ENCODE measurements at regions not wholly inside any gene's neighbourhood (a gene's known extent, or its start where the extent isn't known, plus 50 kb on each side); places are given as distances from the start of the nearest gene placed in this dataset.

DNA sequence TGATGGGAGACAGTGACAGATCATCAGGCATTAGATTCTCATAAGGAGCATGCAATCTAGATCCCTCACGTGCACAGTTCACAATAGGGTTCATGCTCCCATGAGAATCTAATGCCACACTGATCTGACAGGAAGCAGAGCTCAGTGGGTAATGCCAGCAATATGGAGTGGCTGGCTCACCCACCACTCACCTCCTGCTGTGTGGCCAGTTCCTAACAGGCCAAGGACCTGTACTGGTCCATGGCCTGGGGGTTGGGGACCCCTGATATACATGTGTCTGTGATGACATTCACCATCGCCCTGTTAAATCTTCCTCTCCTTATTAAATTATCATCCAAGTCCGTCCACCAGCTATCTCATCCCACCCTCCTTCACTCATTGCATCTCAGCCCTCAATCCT lies 118.4 kb downstream of the TEX36 start:
- Histone ChIP-seq H3K27ac (ENCODE audit: low read depth, low read length) (no peak overlapping the region), H3K4me3 (ENCODE audit: low read length) (no peak overlapping the region), H3K27me3 (ENCODE audit: control insufficient read depth in 2 of 2, insufficient read depth in 2 of 2, low read length in 2 of 2) (no peaks in the 10 kb centered on the region), H3K4me1 (ENCODE audit: control insufficient read depth in 2 of 2, insufficient read depth in 2 of 2, low read length in 2 of 2) (no peaks in the 10 kb centered on the region), H3K36me3 (ENCODE audit: control insufficient read depth in 2 of 3, insufficient read depth in 3 of 3, low read length in 3 of 3) (no peaks in the 10 kb centered on the region), H3K9me3 (ENCODE audit: control insufficient read depth in 2 of 3, low read length in 3 of 3) (no peaks in the 10 kb centered on the region)
- ChIA-PET CTCF (no interaction called here), POLR2A (no interaction called here)
- ATAC-seq (no peak), DNase-seq (no peak)
- H3K9me3 Mint-ChIP-seq, result peaks cover 0 to 13% (median 3%) of the 10 kb centered on the region in 11 donors
- no peak overlapping the region for H3K27ac Mint-ChIP-seq
- H3K36me3 Mint-ChIP-seq, result no peaks in the 10 kb centered on the region
- no peaks in the 10 kb centered on the region for H3K4me1 Mint-ChIP-seq
- no peak overlapping the region for H3K4me3 Mint-ChIP-seq
- H3K27me3 Mint-ChIP-seq, result peaks cover 4 to 39% (median 14%) of the 10 kb centered on the region in 5 donors
- intact Hi-C loops (cut with micrococcal nuclease), result no loop called here

- H3K9me3 Mint-ChIP-seq, result peaks cover 0 to 8% (median 3%) of the 10 kb centered on the region in 11 donors
- POLR2A ChIA-PET, result no interaction called here
Measured at GRCh38 chr10:125562737-125563136, 120.2 kb downstream of the TEX36 start.

DNA sequence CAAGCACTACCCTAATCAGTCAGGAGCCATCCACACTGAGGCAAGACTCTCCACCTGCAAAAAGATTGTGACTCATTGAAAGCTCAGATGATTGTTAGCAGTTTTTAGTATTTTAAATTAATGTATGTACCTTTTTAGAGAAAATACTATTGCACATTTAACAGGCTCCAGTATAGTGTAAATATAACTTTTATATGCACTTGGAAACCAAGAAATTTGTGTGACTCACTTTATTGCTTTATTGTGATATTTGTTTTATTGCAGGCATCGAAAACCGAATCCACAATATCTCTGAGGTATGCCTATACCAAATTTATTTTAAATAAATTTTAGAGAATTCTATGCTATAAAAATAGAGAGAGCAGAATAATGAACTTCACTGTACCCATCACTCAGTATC lies 122.0 kb downstream of the TEX36 start:
- no peaks in the 10 kb centered on the region for H3K9me3 ChIP-seq (ENCODE audit: control insufficient read depth in 2 of 3, low read length in 3 of 3)
- H3K27ac Mint-ChIP-seq, result no peak overlapping the region
- H3K9me3 Mint-ChIP-seq, result peaks cover 0 to 3% (median 0%) of the 10 kb centered on the region in 11 donors
- ChIA-PET POLR2A (no interaction called here), CTCF (no interaction called here)
- DNase-seq (no peak), ATAC-seq (no peak)
- intact Hi-C loops (cut with micrococcal nuclease), result no loop called here
- H3K4me3 ChIP-seq (ENCODE audit: low read length), result no peak overlapping the region
- no peaks in the 10 kb centered on the region for H3K4me1 ChIP-seq (ENCODE audit: control insufficient read depth in 2 of 2, insufficient read depth in 2 of 2, low read length in 2 of 2)
- no peaks in the 10 kb centered on the region for H3K27me3 ChIP-seq (ENCODE audit: control insufficient read depth in 2 of 2, insufficient read depth in 2 of 2, low read length in 2 of 2)
- no peak overlapping the region for H3K27ac ChIP-seq (ENCODE audit: low read depth, low read length)
- H3K36me3 Mint-ChIP-seq, result no peaks in the 10 kb centered on the region
- H3K4me3 Mint-ChIP-seq, result no peak overlapping the region
- H3K36me3 ChIP-seq (ENCODE audit: control insufficient read depth in 2 of 3, insufficient read depth in 3 of 3, low read length in 3 of 3), result no peaks in the 10 kb centered on the region
- H3K4me1 Mint-ChIP-seq, result peaks cover 0 to 5% (median 0%) of the 10 kb centered on the region in 7 donors
- H3K27me3 Mint-ChIP-seq, result peaks cover 4 to 22% (median 10%) of the 10 kb centered on the region in 5 donors

More at GRCh38 chr10:125562737-125563136, 120.2 kb downstream of the TEX36 start:
- DNase-seq (no peak), ATAC-seq (no peak)
- H3K9me3 ChIP-seq (ENCODE audit: control insufficient read depth in 2 of 3, low read length in 3 of 3), result no peaks in the 10 kb centered on the region
- no peaks in the 10 kb centered on the region for H3K27me3 ChIP-seq (ENCODE audit: control insufficient read depth in 2 of 2, insufficient read depth in 2 of 2, low read length in 2 of 2)
- H3K27me3 Mint-ChIP-seq, result peaks cover 4 to 33% (median 11%) of the 10 kb centered on the region in 5 donors
- H3K27ac Mint-ChIP-seq, result no peak overlapping the region
- intact Hi-C loops (cut with micrococcal nuclease), result no loop called here
- H3K36me3 ChIP-seq (ENCODE audit: control insufficient read depth in 2 of 3, insufficient read depth in 3 of 3, low read length in 3 of 3), result no peaks in the 10 kb centered on the region
- no peaks in the 10 kb centered on the region for H3K36me3 Mint-ChIP-seq
- peaks cover 0 to 5% (median 0%) of the 10 kb centered on the region in 7 donors for H3K4me1 Mint-ChIP-seq
- CTCF ChIA-PET, result no interaction called here
- H3K4me1 ChIP-seq (ENCODE audit: control insufficient read depth in 2 of 2, insufficient read depth in 2 of 2, low read length in 2 of 2), result no peaks in the 10 kb centered on the region
- H3K4me3 ChIP-seq (ENCODE audit: low read length), result no peak overlapping the region
- no peak overlapping the region for H3K4me3 Mint-ChIP-seq
- no peak overlapping the region for H3K27ac ChIP-seq (ENCODE audit: low read depth, low read length)

DNA sequence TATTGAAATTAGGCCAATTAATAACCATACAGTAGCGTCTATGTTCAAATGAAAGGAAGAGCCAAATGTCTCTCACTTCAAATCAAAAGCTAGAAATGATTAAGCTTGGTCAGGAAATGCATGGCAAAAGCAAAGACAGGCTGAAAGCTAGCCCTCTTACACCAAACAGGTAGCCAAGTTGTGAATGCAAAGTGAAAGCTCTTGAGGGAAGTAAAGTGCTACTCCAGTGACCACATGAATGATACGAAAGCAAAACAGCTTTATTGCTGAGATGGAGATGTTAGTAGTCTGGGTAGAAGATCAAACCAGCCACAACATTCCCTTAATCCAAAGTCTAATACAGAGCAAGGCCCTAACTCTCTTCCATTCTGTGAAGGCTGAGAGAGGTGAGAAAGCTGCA lies 123.8 kb downstream of the TEX36 start:
- intact Hi-C loops (cut with micrococcal nuclease), result no loop called here
- CTCF ChIA-PET, result no interaction called here
- Histone ChIP-seq H3K36me3 (ENCODE audit: control insufficient read depth in 2 of 3, insufficient read depth in 3 of 3, low read length in 3 of 3) (no peaks in the 10 kb centered on the region), H3K9me3 (ENCODE audit: control insufficient read depth in 2 of 3, low read length in 3 of 3) (no peaks in the 10 kb centered on the region), H3K27me3 (ENCODE audit: control insufficient read depth in 2 of 2, insufficient read depth in 2 of 2, low read length in 2 of 2) (no peaks in the 10 kb centered on the region), H3K4me1 (ENCODE audit: control insufficient read depth in 2 of 2, insufficient read depth in 2 of 2, low read length in 2 of 2) (no peaks in the 10 kb centered on the region), H3K4me3 (ENCODE audit: low read length) (no peak overlapping the region), H3K27ac (ENCODE audit: low read depth, low read length) (no peak overlapping the region)
- Mint-ChIP-seq H3K9me3 (peaks cover 0 to 8% (median 0%) of the 10 kb centered on the region in 11 donors), H3K27ac (no peak overlapping the region), H3K36me3 (no peaks in the 10 kb centered on the region), H3K4me3 (no peak overlapping the region), H3K4me1 (peaks cover 0 to 5% (median 0%) of the 10 kb centered on the region in 7 donors), H3K27me3 (peaks cover 4 to 26% (median 19%) of the 10 kb centered on the region in 5 donors)
- ATAC-seq (no peak), DNase-seq (no peak)
- POLR2A ChIA-PET, result no interaction called here

DNA sequence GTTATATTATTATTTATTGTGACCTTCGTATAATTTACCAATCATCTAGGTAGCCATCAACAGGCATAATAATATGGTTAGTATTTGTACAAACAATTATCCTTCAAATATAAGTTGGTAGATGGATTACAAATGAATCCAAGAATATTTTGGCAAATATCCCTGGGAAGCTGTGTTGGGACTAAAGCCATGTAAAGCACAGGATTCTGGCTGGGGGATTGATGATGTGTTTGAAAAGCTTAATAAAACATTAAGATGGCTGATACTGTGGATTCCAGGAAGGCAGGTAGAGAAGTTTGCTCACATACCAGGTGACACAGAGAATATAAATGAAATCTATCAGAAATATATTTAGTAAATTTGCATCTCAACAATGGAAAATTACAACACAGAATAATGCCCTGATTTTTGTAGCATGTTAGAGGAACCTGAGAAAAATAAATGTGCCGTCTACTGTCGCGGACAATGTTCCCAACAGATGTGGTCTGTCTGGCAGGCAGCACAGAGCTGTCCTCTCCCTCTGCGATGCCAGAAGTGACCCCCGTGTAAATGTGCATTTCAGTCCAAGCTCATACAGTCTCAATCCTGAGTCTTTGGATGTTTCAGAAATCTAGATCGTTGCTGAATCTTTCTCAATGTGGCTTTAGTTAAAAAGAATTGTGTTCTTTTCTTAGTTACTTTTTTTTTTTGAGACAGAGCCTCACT lies 125.0 kb downstream of the TEX36 start:
- CTCF ChIA-PET, result no interaction called here

GRCh38 chr10:125557311-125557710 lies 125.7 kb downstream of the TEX36 start:
- no peak overlapping the region for H3K27ac ChIP-seq (ENCODE audit: low read depth, low read length)
- H3K9me3 ChIP-seq (ENCODE audit: control insufficient read depth in 2 of 3, low read length in 3 of 3), result peaks cover 0 to 6% (median 0%) of the 10 kb centered on the region in 3 experiments
- H3K27ac Mint-ChIP-seq, result no peak overlapping the region
- no peaks in the 10 kb centered on the region for H3K36me3 ChIP-seq (ENCODE audit: control insufficient read depth in 2 of 3, insufficient read depth in 3 of 3, low read length in 3 of 3)
- intact Hi-C loops (cut with micrococcal nuclease), result no loop called here
- no peak overlapping the region for H3K4me3 ChIP-seq (ENCODE audit: low read length)
- H3K27me3 ChIP-seq (ENCODE audit: control insufficient read depth in 2 of 2, insufficient read depth in 2 of 2, low read length in 2 of 2), result no peaks in the 10 kb centered on the region
- no peak overlapping the region for H3K4me3 Mint-ChIP-seq
- POLR2A ChIA-PET, result no interaction called here
- H3K9me3 Mint-ChIP-seq, result peaks cover 0 to 11% (median 0%) of the 10 kb centered on the region in 11 donors
- DNase-seq (no peak), ATAC-seq (no peak)
- CTCF ChIA-PET, result no interaction called here
- H3K36me3 Mint-ChIP-seq, result no peaks in the 10 kb centered on the region
- H3K4me1 Mint-ChIP-seq, result peaks cover 0 to 5% (median 0%) of the 10 kb centered on the region in 7 donors
- peaks cover 4 to 26% (median 20%) of the 10 kb centered on the region in 5 donors for H3K27me3 Mint-ChIP-seq
- H3K4me1 ChIP-seq (ENCODE audit: control insufficient read depth in 2 of 2, insufficient read depth in 2 of 2, low read length in 2 of 2), result no peaks in the 10 kb centered on the region

More for the DNA sequence above, 125.0 kb downstream of the TEX36 start:
- Mint-ChIP-seq H3K4me3 (no peak overlapping the region), H3K4me1 (peaks cover 0 to 5% (median 0%) of the 10 kb centered on the region in 7 donors), H3K27me3 (peaks cover 4 to 26% (median 20%) of the 10 kb centered on the region in 5 donors), H3K27ac (no peak overlapping the region), H3K36me3 (no peaks in the 10 kb centered on the region), H3K9me3 (peaks cover 0 to 8% (median 0%) of the 10 kb centered on the region in 11 donors)
- POLR2A ChIA-PET, result no interaction called here
- no peak for ATAC-seq
- no peak for DNase-seq
- H3K27ac ChIP-seq (ENCODE audit: low read depth, low read length), result no peak overlapping the region
- peaks cover 0 to under 1% (median 0%) of the 10 kb centered on the region in 3 experiments for H3K9me3 ChIP-seq (ENCODE audit: control insufficient read depth in 2 of 3, low read length in 3 of 3)
- no peak overlapping the region for H3K4me3 ChIP-seq (ENCODE audit: low read length)
- no peaks in the 10 kb centered on the region for H3K36me3 ChIP-seq (ENCODE audit: control insufficient read depth in 2 of 3, insufficient read depth in 3 of 3, low read length in 3 of 3)
- intact Hi-C loops (cut with micrococcal nuclease), result no loop called here
- no peaks in the 10 kb centered on the region for H3K27me3 ChIP-seq (ENCODE audit: control insufficient read depth in 2 of 2, insufficient read depth in 2 of 2, low read length in 2 of 2)
- no peaks in the 10 kb centered on the region for H3K4me1 ChIP-seq (ENCODE audit: control insufficient read depth in 2 of 2, insufficient read depth in 2 of 2, low read length in 2 of 2)

- Histone ChIP-seq H3K36me3 (ENCODE audit: control insufficient read depth in 2 of 3, insufficient read depth in 3 of 3, low read length in 3 of 3) (no peaks in the 10 kb centered on the region), H3K9me3 (ENCODE audit: control insufficient read depth in 2 of 3, low read length in 3 of 3) (peaks cover 0 to 6% (median 0%) of the 10 kb centered on the region in 3 experiments), H3K4me1 (ENCODE audit: control insufficient read depth in 2 of 2, insufficient read depth in 2 of 2, low read length in 2 of 2) (no peaks in the 10 kb centered on the region), H3K27ac (ENCODE audit: low read depth, low read length) (no peak overlapping the region), H3K27me3 (ENCODE audit: control insufficient read depth in 2 of 2, insufficient read depth in 2 of 2, low read length in 2 of 2) (no peaks in the 10 kb centered on the region), H3K4me3 (ENCODE audit: low read length) (no peak overlapping the region)
- H3K4me3 Mint-ChIP-seq, result no peak overlapping the region
- no peak for DNase-seq
- no peaks in the 10 kb centered on the region for H3K36me3 Mint-ChIP-seq
- H3K27me3 Mint-ChIP-seq, result peaks cover under 1 to 26% (median 20%) of the 10 kb centered on the region in 5 donors
- ChIA-PET CTCF (no interaction called here), POLR2A (no interaction called here)
- intact Hi-C loops (cut with micrococcal nuclease), result no loop called here
- H3K27ac Mint-ChIP-seq, result no peak overlapping the region
- no peak for ATAC-seq
- peaks cover 0 to 11% (median 1%) of the 10 kb centered on the region in 11 donors for H3K9me3 Mint-ChIP-seq
- peaks cover 0 to 5% (median 0%) of the 10 kb centered on the region in 7 donors for H3K4me1 Mint-ChIP-seq
Measured at GRCh38 chr10:125556882-125557281, 126.1 kb downstream of the TEX36 start.
